Caco-2 (cell line): ENCODE measurements at regions not wholly inside any gene's neighbourhood (a gene's known extent, or its start where the extent isn't known, plus 50 kb on each side); places are given as distances from the start of the nearest gene placed in this dataset.

ENCODE experiments used
- BruUV-seq: library from RNA; stranded (reverse); fragments of 400-500 nt; replicated peaks from 2 replicates; lab custom pipeline; 2021; lab: Mats Ljungman, UMichigan
- CTCF ChIA-PET: fragments of 300-600 bp; sonication (Branson Sonifier 250); formaldehyde crosslinking; loops from one replicate; lab custom pipeline; 2022; ENCODE audit warnings: antibody characterized with exemption; lab: Charles Lee
- POLR2A ChIA-PET: fragments of 300-600 bp; sonication (Branson Sonifier 250); formaldehyde crosslinking; loops from one replicate; lab custom pipeline; 2022; ENCODE audit warnings: antibody characterized with exemption; lab: Charles Lee
- DNase-seq, 2 experiments: peaks; one replicate each; pipeline versions ENCODE4 v3.0.0 to v3.0.0-alpha.2; 2020 to 2022
- H3K27me3 ChIP-seq: replicated peaks from 2 replicates; pipeline ENCODE4 v1.6.0; 2011; ENCODE audit warnings: low read length; ENCODE audit not compliant: control insufficient read depth, insufficient read depth
- H3K36me3 ChIP-seq: 2 replicates; pipeline ENCODE4 v1.5.1; 2011; ENCODE audit warnings: low read length; ENCODE audit not compliant: control insufficient read depth, insufficient read depth
- H3K4me1 ChIP-seq: fragments of 250-450 bp; sonication (Bioruptor Pico); 2 replicates; pipeline ENCODE4 v1.5.1; 2020; ENCODE audit warnings: mild to moderate bottlenecking
- H3K4me3 ChIP-seq: 2 replicates; pipeline ENCODE4 v1.5.1; 2011; ENCODE audit warnings: low read depth, mild to moderate bottlenecking, control low read depth, low read length
- H3K9me3 ChIP-seq: fragments of 250-450 bp; sonication (Bioruptor Pico); 2 replicates; pipeline ENCODE4 v1.5.1; 2020; ENCODE audit warnings: mild to moderate bottlenecking, moderate library complexity
- H3K27ac Mint-ChIP-seq: one replicate; pipeline ENCODE4 v1.8.0; 2022; ENCODE audit warnings: mixed read lengths; ENCODE audit not compliant: unreplicated experiment
- H3K27me3 Mint-ChIP-seq: one replicate; pipeline ENCODE4 v1.8.0; 2022; ENCODE audit warnings: mixed read lengths; ENCODE audit not compliant: insufficient read depth, unreplicated experiment
- H3K36me3 Mint-ChIP-seq: one replicate; pipeline ENCODE4 v1.8.0; 2022; ENCODE audit warnings: mild to moderate bottlenecking, mixed read lengths; ENCODE audit not compliant: insufficient read depth, unreplicated experiment
- H3K4me1 Mint-ChIP-seq: one replicate; pipeline ENCODE4 v1.8.0; 2022; ENCODE audit warnings: low read depth, mixed read lengths; ENCODE audit not compliant: unreplicated experiment
- H3K4me3 Mint-ChIP-seq: one replicate; pipeline ENCODE4 v1.8.0; 2022; ENCODE audit warnings: mild to moderate bottlenecking, moderate library complexity, mixed read lengths; ENCODE audit not compliant: unreplicated experiment
- H3K9me3 Mint-ChIP-seq: one replicate; pipeline ENCODE4 v1.8.0; 2022; ENCODE audit warnings: mixed read lengths; ENCODE audit not compliant: unreplicated experiment
- intact Hi-C: fragments of 100-400 bp; cut with micrococcal nuclease; formaldehyde crosslinking; loops from one replicate; pipeline ENCODE4 v1.10.0; 2022; ENCODE audit not compliant: unreplicated experiment
- TF ChIP-seq, protein P1 (sequence below), 2 experiments: fragments of 200-600 bp in 1 of 2; IDR thresholded peaks; 1 replicate in 1 of 2; 2 replicates in 1 of 2; pipeline versions ENCODE4 v1.5.1 to v1.8.0; 2011 to 2022; ENCODE audit warnings: antibody characterized with exemption in 1 of 2, control low read depth in 1 of 2, inconsistent platforms in 1 of 2, low read depth in 1 of 2, low read length in 1 of 2, mild to moderate bottlenecking in 1 of 2, moderate library complexity in 1 of 2; ENCODE audit not compliant: insufficient read depth in 1 of 2, severe bottlenecking in 1 of 2, unreplicated experiment in 1 of 2

DNA sequence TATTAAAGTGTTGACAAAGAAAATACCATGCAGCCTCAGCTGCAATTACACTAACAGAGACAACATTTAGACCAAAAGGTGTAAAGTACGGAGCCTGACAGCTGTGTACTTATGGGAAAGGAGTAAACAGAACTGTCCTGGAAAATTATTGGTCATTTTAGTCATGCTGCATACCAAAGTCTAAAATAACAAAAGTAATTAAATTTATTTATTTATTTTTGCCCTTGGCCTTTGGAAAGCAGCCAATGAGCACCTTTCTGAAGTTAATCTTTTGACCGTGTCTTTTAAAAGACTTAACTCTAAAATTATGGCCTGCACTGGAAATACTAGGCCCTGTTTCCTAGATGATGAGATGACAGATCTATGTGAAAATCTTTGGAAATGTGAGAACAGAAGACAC lies 597.6 kb downstream of the NXPH1 start:
- Mint-ChIP-seq H3K4me3 (no peak overlapping the region), H3K4me1 (no peaks in the 10 kb centered on the region), H3K27ac (no peak overlapping the region), H3K9me3 (no peaks in the 10 kb centered on the region), H3K27me3 (peaks cover 14% of the 10 kb centered on the region), H3K36me3 (no peaks in the 10 kb centered on the region)
- CTCF ChIA-PET: no interaction called here
- Histone ChIP-seq H3K4me3 (no peak overlapping the region), H3K4me1 (no peaks in the 10 kb centered on the region), H3K27me3 (no peaks in the 10 kb centered on the region), H3K9me3 (no peaks in the 10 kb centered on the region), H3K36me3 (no peaks in the 10 kb centered on the region)
- intact Hi-C loops: no loop called here
- TF ChIP-seq, protein P1, sequence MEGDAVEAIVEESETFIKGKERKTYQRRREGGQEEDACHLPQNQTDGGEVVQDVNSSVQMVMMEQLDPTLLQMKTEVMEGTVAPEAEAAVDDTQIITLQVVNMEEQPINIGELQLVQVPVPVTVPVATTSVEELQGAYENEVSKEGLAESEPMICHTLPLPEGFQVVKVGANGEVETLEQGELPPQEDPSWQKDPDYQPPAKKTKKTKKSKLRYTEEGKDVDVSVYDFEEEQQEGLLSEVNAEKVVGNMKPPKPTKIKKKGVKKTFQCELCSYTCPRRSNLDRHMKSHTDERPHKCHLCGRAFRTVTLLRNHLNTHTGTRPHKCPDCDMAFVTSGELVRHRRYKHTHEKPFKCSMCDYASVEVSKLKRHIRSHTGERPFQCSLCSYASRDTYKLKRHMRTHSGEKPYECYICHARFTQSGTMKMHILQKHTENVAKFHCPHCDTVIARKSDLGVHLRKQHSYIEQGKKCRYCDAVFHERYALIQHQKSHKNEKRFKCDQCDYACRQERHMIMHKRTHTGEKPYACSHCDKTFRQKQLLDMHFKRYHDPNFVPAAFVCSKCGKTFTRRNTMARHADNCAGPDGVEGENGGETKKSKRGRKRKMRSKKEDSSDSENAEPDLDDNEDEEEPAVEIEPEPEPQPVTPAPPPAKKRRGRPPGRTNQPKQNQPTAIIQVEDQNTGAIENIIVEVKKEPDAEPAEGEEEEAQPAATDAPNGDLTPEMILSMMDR (IDR thresholded peaks at IDR 0.05; ENCODE audit: insufficient read depth in 1 of 2, low read depth in 1 of 2, low read length in 1 of 2, severe bottlenecking in 1 of 2, unreplicated experiment in 1 of 2): no peak
- DNase-seq: no peak
- POLR2A ChIA-PET: no interaction called here
- BruUV-seq: no TSS peak

DNA sequence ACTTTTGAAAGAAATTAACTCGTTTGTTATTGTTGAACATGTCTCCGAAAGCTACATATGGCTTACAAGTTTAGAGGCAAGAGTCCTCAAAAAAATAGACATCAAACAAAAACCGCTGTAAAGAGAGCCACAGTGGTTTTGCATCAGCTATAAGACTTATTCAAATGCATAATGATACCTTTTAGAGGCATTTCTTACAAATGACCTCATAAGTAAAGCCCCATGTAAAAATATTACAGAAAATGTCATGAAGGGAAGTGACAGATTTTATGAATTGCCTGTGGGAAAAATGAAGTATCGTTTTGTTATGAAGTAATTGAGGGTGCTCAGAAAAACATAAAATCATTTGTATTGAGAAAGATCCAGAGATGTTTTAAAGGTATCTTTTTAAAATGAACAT lies 598.0 kb downstream of the NXPH1 start:
- Histone ChIP-seq H3K9me3 (no peaks in the 10 kb centered on the region), H3K36me3 (no peaks in the 10 kb centered on the region), H3K4me1 (no peaks in the 10 kb centered on the region), H3K4me3 (no peak overlapping the region), H3K27me3 (no peaks in the 10 kb centered on the region)
- no peak overlapping the region for H3K4me3 Mint-ChIP-seq
- TF ChIP-seq, protein P1 (IDR thresholded peaks at IDR 0.05; ENCODE audit: insufficient read depth in 1 of 2, low read depth in 1 of 2, low read length in 1 of 2, severe bottlenecking in 1 of 2, unreplicated experiment in 1 of 2): no peak
- intact Hi-C loops: no loop called here
- H3K27ac Mint-ChIP-seq: no peak overlapping the region
- H3K4me1 Mint-ChIP-seq: no peaks in the 10 kb centered on the region
- peaks cover 14% of the 10 kb centered on the region for H3K27me3 Mint-ChIP-seq
- no peaks in the 10 kb centered on the region for H3K9me3 Mint-ChIP-seq
- ChIA-PET CTCF (no interaction called here), POLR2A (no interaction called here)
- no TSS peak for BruUV-seq
- no peaks in the 10 kb centered on the region for H3K36me3 Mint-ChIP-seq
- no peak for DNase-seq

DNA sequence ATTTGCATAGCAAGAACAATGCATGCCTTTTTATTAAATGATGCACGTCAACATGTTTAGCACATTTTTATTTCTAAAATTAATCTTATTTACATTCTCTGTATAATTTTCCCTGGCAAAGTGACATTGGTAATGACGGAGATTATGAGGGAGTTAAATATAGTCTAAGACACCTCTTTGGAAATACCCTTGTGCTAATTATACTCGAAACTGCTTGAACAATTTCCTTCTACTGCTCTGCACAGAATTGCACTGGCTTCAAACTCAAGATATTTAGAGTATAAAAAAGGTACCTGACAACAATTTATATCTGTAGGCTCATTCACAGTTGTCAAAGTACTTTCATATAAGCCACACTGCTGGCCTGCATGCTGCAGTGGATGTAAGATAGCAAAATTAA lies 602.7 kb downstream of the NXPH1 start:
- no peak overlapping the region for H3K4me3 Mint-ChIP-seq
- H3K27me3 Mint-ChIP-seq: no peaks in the 10 kb centered on the region
- no TSS peak for BruUV-seq
- no peaks in the 10 kb centered on the region for H3K9me3 Mint-ChIP-seq
- no peaks in the 10 kb centered on the region for H3K4me1 Mint-ChIP-seq
- Histone ChIP-seq H3K4me1 (no peaks in the 10 kb centered on the region), H3K9me3 (no peaks in the 10 kb centered on the region), H3K4me3 (no peak overlapping the region), H3K27me3 (no peaks in the 10 kb centered on the region), H3K36me3 (no peaks in the 10 kb centered on the region)
- CTCF ChIA-PET: no interaction called here
- POLR2A ChIA-PET: no interaction called here
- no peak overlapping the region for H3K27ac Mint-ChIP-seq
- TF ChIP-seq, protein P1 (IDR thresholded peaks at IDR 0.05; ENCODE audit: insufficient read depth in 1 of 2, low read depth in 1 of 2, low read length in 1 of 2, severe bottlenecking in 1 of 2, unreplicated experiment in 1 of 2): no peak
- intact Hi-C loops: no loop called here
- DNase-seq: no peak
- H3K36me3 Mint-ChIP-seq: no peaks in the 10 kb centered on the region
